DND-41 (cell line): ENCODE measurements at regions not wholly inside any gene's neighbourhood (a gene's known extent, or its start where the extent isn't known, plus 50 kb on each side); places are given as distances from the start of the nearest gene placed in this dataset.

Experiments used
- ATAC-seq: fragments of 200-7000 bp; cut with Tn5 transposase; 3 replicates; pipeline ENCODE4 v1.9.1; 2021; ENCODE audit warnings: low read depth; ENCODE audit not compliant: insufficient read depth
- DNase-seq: peaks from one replicate; pipeline ENCODE4 v3.0.0-alpha.2; 2020
- H2AFZ ChIP-seq: 2 replicates; pipeline ENCODE4 v1.6.0; 2012; ENCODE audit warnings: low read depth, low read length
- H3K27ac ChIP-seq: 2 replicates; pipeline ENCODE4 v1.5.1; 2012; ENCODE audit warnings: low read length, inconsistent platforms
- H3K27me3 ChIP-seq: fragments of 200-600 bp; sonication (generic); 2 replicates; pipeline ENCODE4 v1.6.0; 2012; ENCODE audit warnings: low read length, mild to moderate bottlenecking, inconsistent platforms; ENCODE audit not compliant: insufficient read depth, poor library complexity
- H3K36me3 ChIP-seq: 2 replicates; pipeline ENCODE4 v1.5.1; 2012; ENCODE audit warnings: low read length, inconsistent platforms; ENCODE audit not compliant: insufficient read depth
- H3K4me1 ChIP-seq: 2 replicates; pipeline ENCODE4 v1.5.1; 2012; ENCODE audit warnings: mild to moderate bottlenecking, low read length; ENCODE audit not compliant: insufficient read depth
- H3K4me2 ChIP-seq: 2 replicates; pipeline ENCODE4 v1.6.0; 2012; ENCODE audit warnings: mild to moderate bottlenecking, moderate library complexity, low read length, inconsistent platforms; ENCODE audit not compliant: insufficient read depth
- H3K4me3 ChIP-seq, 2 experiments: fragments of 200-600 bp in 1 of 2; shearing (Covaris generic) in 1 of 2; 2 replicates each; pipeline ENCODE4 v1.5.1; 2012 to 2016; ENCODE audit warnings: inconsistent platforms in 2 of 2, low read length in 2 of 2, mild to moderate bottlenecking in 2 of 2, low read depth in 1 of 2, moderate library complexity in 1 of 2
- H3K79me2 ChIP-seq: 2 replicates; pipeline ENCODE4 v1.6.0; 2012; ENCODE audit warnings: low read length, inconsistent platforms; ENCODE audit not compliant: insufficient read depth
- H3K9ac ChIP-seq: 2 replicates; pipeline ENCODE4 v1.6.0; 2012; ENCODE audit warnings: low read depth, mild to moderate bottlenecking, inconsistent platforms, low read length, moderate library complexity
- H3K9me3 ChIP-seq: 2 replicates; pipeline ENCODE4 v1.5.1; 2012; ENCODE audit warnings: low read length, moderate library complexity, mild to moderate bottlenecking, inconsistent platforms; ENCODE audit not compliant: insufficient read depth, severe bottlenecking
- H4K20me1 ChIP-seq: 2 replicates; pipeline ENCODE4 v1.6.0; 2012; ENCODE audit warnings: low read length; ENCODE audit not compliant: insufficient read depth
- EZH2 ChIP-seq: IDR thresholded peaks from 3 replicates; pipeline ENCODE4 v1.6.1; 2012; ENCODE audit warnings: borderline replicate concordance, low read depth, mild to moderate bottlenecking, moderate library complexity, low read length, inconsistent platforms; ENCODE audit not compliant: severe bottlenecking
- TF ChIP-seq, protein P1 (sequence below): IDR thresholded peaks from 2 replicates; pipeline ENCODE4 v1.5.1; 2012; ENCODE audit warnings: borderline replicate concordance, low read length, moderate library complexity, mild to moderate bottlenecking; ENCODE audit not compliant: poor library complexity, severe bottlenecking; ENCODE audit errors: extremely low read depth

DNA sequence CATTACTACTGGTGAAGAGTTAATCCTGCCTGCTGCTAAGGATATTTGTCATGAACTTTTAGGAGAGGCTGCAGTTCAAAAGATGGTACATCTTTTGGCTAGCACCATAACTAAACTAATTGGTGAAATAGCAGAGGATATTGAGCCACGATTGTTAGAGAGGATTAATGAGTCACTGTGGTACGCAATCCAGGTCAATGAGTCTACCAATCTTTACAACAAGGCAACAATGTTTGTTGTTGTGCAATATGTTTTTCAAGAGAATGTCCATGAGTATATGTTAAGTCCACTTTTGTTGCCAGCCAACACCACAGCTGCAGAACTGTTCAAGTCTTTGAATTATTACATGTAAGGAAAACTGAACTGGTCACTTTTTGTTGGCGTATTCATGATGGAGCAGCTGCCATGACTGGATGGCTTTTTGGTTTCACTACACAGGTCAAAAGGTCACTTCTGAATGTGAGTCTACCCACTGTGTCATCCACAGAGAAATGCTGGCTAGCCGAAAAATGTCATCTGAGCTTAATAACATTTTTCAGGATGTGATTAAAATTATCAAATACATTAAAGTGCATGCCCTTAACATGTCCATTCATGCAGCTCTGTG is 402.6 kb upstream of the KIF2B start:
- TF ChIP-seq, protein P1, sequence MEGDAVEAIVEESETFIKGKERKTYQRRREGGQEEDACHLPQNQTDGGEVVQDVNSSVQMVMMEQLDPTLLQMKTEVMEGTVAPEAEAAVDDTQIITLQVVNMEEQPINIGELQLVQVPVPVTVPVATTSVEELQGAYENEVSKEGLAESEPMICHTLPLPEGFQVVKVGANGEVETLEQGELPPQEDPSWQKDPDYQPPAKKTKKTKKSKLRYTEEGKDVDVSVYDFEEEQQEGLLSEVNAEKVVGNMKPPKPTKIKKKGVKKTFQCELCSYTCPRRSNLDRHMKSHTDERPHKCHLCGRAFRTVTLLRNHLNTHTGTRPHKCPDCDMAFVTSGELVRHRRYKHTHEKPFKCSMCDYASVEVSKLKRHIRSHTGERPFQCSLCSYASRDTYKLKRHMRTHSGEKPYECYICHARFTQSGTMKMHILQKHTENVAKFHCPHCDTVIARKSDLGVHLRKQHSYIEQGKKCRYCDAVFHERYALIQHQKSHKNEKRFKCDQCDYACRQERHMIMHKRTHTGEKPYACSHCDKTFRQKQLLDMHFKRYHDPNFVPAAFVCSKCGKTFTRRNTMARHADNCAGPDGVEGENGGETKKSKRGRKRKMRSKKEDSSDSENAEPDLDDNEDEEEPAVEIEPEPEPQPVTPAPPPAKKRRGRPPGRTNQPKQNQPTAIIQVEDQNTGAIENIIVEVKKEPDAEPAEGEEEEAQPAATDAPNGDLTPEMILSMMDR: no peak
- no peak for TF ChIP-seq EZH2
- ATAC-seq (no peak), DNase-seq (no peak)
- Histone ChIP-seq H3K27me3 (no peaks in the 10 kb centered on the region), H3K36me3 (no peaks in the 10 kb centered on the region), H3K9me3 (no peaks in the 10 kb centered on the region), H3K9ac (no peak overlapping the region), H3K79me2 (no peaks in the 10 kb centered on the region), H3K4me1 (no peaks in the 10 kb centered on the region), H2AFZ (no peak overlapping the region), H3K4me3 (no peak overlapping the region), H4K20me1 (no peaks in the 10 kb centered on the region), H3K27ac (no peak overlapping the region), H3K4me2 (no peak overlapping the region)

DNA sequence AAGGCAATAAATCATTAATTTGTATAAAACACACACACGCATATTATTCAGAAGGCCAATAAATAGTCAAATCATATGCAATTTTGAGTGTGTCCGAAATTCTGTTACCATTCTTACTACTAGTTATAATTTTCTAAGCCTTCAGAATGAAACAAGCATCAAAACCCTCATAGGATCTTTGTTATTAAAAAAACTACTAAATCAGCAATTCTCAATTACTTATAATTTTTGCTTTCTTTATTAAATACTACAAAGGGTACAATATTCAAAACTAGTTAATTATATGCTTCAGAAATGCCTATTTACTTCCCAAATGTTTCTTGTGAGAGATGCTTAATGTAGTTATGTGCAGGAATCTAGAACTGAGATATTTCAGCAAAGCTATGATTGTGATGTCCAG is 413.1 kb upstream of the KIF2B start:
- Histone ChIP-seq H4K20me1 (no peaks in the 10 kb centered on the region), H3K36me3 (no peaks in the 10 kb centered on the region), H3K27ac (no peak overlapping the region), H3K4me3 (no peak overlapping the region), H3K9me3 (peaks cover 4% of the 10 kb centered on the region), H3K4me1 (no peaks in the 10 kb centered on the region), H3K27me3 (no peaks in the 10 kb centered on the region), H3K9ac (no peak overlapping the region), H2AFZ (no peak overlapping the region), H3K79me2 (no peaks in the 10 kb centered on the region), H3K4me2 (no peak overlapping the region)
- no peak for TF ChIP-seq EZH2
- TF ChIP-seq, protein P1: no peak
- ATAC-seq (no peak), DNase-seq (no peak)

DNA sequence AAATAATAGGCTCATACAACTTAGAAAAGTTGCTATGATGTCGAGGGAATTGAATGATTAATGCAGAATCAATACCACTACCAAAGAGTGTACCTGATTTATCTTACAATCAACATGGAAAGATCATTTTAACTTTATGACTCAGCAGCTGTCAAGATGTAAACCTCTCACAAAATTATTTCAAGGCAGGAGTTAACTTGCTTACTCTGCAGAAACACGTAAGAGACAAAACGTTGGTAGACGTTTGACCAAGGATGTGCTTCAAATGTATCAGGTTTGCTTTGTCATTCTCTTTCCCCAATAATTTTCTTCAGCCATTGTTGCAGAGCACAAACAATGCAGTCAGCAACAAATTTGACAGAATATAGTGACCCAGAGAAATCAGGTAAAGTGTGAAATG is 415.8 kb upstream of the KIF2B start:
- Histone ChIP-seq H3K4me3 (no peak overlapping the region), H4K20me1 (no peaks in the 10 kb centered on the region), H2AFZ (no peak overlapping the region), H3K79me2 (no peaks in the 10 kb centered on the region), H3K9me3 (peaks cover 6% of the 10 kb centered on the region), H3K27me3 (no peaks in the 10 kb centered on the region), H3K27ac (no peak overlapping the region), H3K4me2 (no peak overlapping the region), H3K9ac (no peak overlapping the region), H3K4me1 (no peaks in the 10 kb centered on the region), H3K36me3 (no peaks in the 10 kb centered on the region)
- DNase-seq (no peak), ATAC-seq (no peak)
- TF ChIP-seq, protein P1: no peak
- TF ChIP-seq EZH2: no peak

DNA sequence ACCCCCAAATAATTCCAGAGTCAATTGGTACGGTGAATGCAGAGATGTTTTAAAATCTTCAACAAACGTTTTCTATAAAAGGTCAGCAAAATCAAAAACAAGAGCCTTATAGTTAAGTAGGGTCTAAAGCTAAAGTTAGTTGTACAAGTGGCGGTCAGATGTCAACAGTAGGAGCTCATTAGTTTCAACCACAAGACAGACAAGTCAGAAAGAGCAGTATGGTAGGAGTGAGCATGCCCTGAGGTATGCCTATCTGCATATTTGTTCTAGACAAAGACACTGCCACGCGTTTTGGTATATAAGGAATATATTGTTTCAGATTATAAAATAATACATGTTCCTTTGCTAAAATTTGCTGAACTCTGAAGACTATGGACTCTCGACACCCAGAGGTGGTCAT is 431.5 kb upstream of the KIF2B start:
- Histone ChIP-seq H4K20me1 (no peaks in the 10 kb centered on the region), H3K9me3 (no peaks in the 10 kb centered on the region), H3K4me2 (no peak overlapping the region), H3K9ac (no peak overlapping the region), H3K79me2 (no peaks in the 10 kb centered on the region), H3K27me3 (no peaks in the 10 kb centered on the region), H3K36me3 (no peaks in the 10 kb centered on the region), H3K27ac (no peak overlapping the region), H3K4me1 (no peaks in the 10 kb centered on the region), H3K4me3 (no peak overlapping the region), H2AFZ (no peak overlapping the region)
- ATAC-seq (no peak), DNase-seq (no peak)
- TF ChIP-seq, protein P1: no peak
- TF ChIP-seq EZH2: no peak
